Lower leg skin (tissue), 4 donors: ENCODE measurements at regions not wholly inside any gene's neighbourhood (a gene's known extent, or its start where the extent isn't known, plus 50 kb on each side); places are given as distances from the start of the nearest gene placed in this dataset.

ENCODE experiments used
- DNase-seq, 2 donors: peaks; one replicate each; pipeline ENCODE4 v3.0.0-alpha.2; 2019; ENCODE audit warnings: low spot score in 2 of 2
- H3K4me3 ChIP-seq: fragments of 200-600 bp; sonication (generic); 2 replicates; pipeline ENCODE4 v1.5.1; 2017; ENCODE audit warnings: mild to moderate bottlenecking, low read depth; ENCODE audit not compliant: poor library complexity, severe bottlenecking
- CTCF ChIP-seq, 3 donors: fragments of 450-650 bp; IDR thresholded peaks; one replicate each; pipeline ENCODE4 v1.5.1; 2016; ENCODE audit warnings: antibody characterized with exemption in 3 of 3, mild to moderate bottlenecking in 3 of 3, moderate library complexity in 2 of 3
- POLR2A ChIP-seq, 2 donors: fragments of 450-650 bp; IDR thresholded peaks; one replicate each; pipeline ENCODE4 v1.6.1; 2016 to 2017; ENCODE audit warnings: antibody characterized with exemption in 2 of 2, mild to moderate bottlenecking in 1 of 2, moderate library complexity in 1 of 2
- WGBS, 2 donors: methylation state at CpG; one replicate each; pipeline ENCODE4 v1.1.5; 2018; 5-methylcytosine and 5-hydroxymethylcytosine counted together
- intact Hi-C: fragments of 100-400 bp; cut with DNase I; formaldehyde crosslinking; loops from one replicate; pipeline ENCODE4 v1.15.0; 2023; ENCODE audit warnings: low total_unique reads

GRCh38 chr3:194197396-194197960 lies 61.5 kb downstream of the HES1 start:
- intact Hi-C loops: no loop called here
- no peak for DNase-seq
- WGBS, 2 donors: 87 to 90% methylated on average over 7 of the region's 7 CpGs
- H3K4me3 ChIP-seq: no peak overlapping the region
- TF ChIP-seq POLR2A (IDR thresholded peaks at IDR 0.05) (no peak), CTCF (IDR thresholded peaks at IDR 0.05) (no peak)

DNA sequence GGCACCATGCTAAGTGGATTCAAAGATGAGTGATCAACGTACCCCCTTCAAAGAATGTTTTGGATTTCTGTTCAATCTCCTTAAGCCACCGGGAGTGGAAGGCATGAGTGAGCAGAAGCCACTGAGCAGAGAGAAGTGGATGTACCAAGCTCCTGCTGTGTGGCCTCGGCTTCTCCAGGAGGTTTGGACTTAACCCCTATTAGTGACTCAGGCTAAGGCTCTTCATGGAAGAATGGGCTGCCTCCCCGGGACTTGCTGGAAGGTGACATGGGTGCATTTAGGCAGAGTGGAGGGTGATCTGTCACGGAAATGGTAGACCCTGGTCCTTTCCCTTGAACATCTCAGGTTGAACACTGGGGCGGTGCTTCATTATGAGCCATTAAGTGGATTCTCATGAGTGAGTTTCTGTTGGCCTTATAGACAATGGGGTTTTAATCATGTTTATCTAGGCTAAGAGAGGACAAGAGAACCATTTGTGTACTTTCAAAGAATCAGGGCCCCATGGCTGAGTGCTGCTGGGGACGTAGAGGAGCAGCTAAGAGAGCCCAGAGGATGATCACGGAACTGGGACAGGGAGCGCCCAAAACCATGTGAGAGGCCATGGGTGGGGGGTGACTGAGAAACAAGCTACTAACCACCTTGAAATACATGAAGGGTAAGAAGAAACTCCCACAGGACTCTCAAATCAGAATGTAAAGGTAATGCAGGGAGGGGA lies 62.2 kb downstream of the HES1 start:
- H3K4me3 ChIP-seq: no peak overlapping the region
- no peak for DNase-seq
- intact Hi-C loops: no loop called here
- no peak for TF ChIP-seq POLR2A (IDR thresholded peaks at IDR 0.05)
- TF ChIP-seq CTCF (IDR thresholded peaks at IDR 0.05): no peak
- WGBS, 2 donors: 95% methylated on average over 9 of the region's 9 CpGs

GRCh38 chr3:194198938-194199337 lies 63.0 kb downstream of the HES1 start:
- no peak for DNase-seq
- TF ChIP-seq CTCF (IDR thresholded peaks at IDR 0.05): no peak
- no peak for TF ChIP-seq POLR2A (IDR thresholded peaks at IDR 0.05)
- intact Hi-C loops: no loop called here
- no peak overlapping the region for H3K4me3 ChIP-seq
- 91 to 93% methylated on average over 3 of the region's 3 CpGs for WGBS, 2 donors

DNA sequence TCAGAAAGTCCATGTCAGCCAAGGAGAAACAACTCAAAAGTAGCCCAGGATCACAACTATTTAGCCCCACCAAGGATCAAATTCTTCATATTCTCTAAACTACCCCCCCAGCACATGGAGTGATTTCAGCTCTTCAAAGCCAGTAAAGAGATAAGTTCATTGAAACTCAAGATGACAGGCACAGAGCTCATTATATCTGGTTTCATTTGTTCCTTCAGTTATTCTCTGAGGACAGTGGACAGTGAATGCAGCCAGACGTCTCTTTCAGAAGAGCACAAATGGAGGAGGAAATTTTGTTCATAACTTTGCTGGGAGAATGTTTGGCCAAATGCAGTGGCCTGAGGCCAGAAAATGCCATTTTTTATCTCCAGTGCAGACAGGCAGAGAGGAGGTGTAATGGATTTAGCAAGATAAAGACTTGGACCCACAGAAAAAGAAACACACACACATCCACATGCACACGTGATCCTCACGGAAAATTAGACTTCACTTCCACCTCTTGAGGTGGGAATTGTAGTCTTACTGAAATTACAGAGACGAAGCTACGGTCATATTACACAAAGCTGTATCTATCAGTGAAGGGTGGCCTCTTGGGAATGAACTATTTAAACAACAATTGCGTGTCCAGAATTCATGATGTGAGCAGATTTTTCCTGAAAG lies 64.6 kb downstream of the HES1 start:
- 89 to 91% methylated on average over 6 of the region's 6 CpGs for WGBS, 2 donors

GRCh38 chr3:194201953-194202666 lies 66.2 kb downstream of the HES1 start:
- 95% methylated on average over 6 of the region's 6 CpGs for WGBS, 2 donors
- H3K4me3 ChIP-seq: no peak overlapping the region
- intact Hi-C loops: no loop called here
- no peak for TF ChIP-seq POLR2A (IDR thresholded peaks at IDR 0.05)
- TF ChIP-seq CTCF (IDR thresholded peaks at IDR 0.05): no peak
- no peak for DNase-seq

More for the DNA sequence above, 64.6 kb downstream of the HES1 start:
- intact Hi-C loops: no loop called here
- H3K4me3 ChIP-seq: no peak overlapping the region
- DNase-seq: no peak
- TF ChIP-seq CTCF (IDR thresholded peaks at IDR 0.05) (no peak), POLR2A (IDR thresholded peaks at IDR 0.05) (no peak)
